HG02884 (cell line): ENCODE measurements at regions not wholly inside any gene's neighbourhood (a gene's known extent, or its start where the extent isn't known, plus 50 kb on each side); places are given as distances from the start of the nearest gene placed in this dataset.

Experiments used
- ATAC-seq: cut with Tn5 transposase; IDR thresholded peaks from one replicate; pipeline ENCODE4 v1.9.1; 2021; ENCODE audit warnings: mild to moderate bottlenecking, moderate library complexity; ENCODE audit not compliant: unreplicated experiment

GRCh38 chr4:123259676-123260646 lies 136.6 kb upstream of the SPRY1 start:
- ATAC-seq: no peak

GRCh38 chr4:123260653-123261052 lies 135.9 kb upstream of the SPRY1 start:
- ATAC-seq: no peak

GRCh38 chr4:123262080-123262479 lies 134.5 kb upstream of the SPRY1 start:
- ATAC-seq: no peak

- ATAC-seq: no peak
Observed at GRCh38 chr4:123265443-123265842, 131.2 kb upstream of the SPRY1 start.

- ATAC-seq: no peak
Observed at GRCh38 chr4:123266221-123266620, 130.4 kb upstream of the SPRY1 start.

- ATAC-seq: no peak
Observed at GRCh38 chr4:123278755-123279154, 117.8 kb upstream of the SPRY1 start.

GRCh38 chr4:123283371-123283895 lies 113.2 kb upstream of the SPRY1 start:
- ATAC-seq: no peak

GRCh38 chr4:123284168-123284567 lies 112.4 kb upstream of the SPRY1 start:
- ATAC-seq: no peak

- no peak for ATAC-seq
Observed at GRCh38 chr4:123286903-123287466, 109.6 kb upstream of the SPRY1 start.

- no peak for ATAC-seq
Observed at GRCh38 chr4:123288309-123289025, 108.1 kb upstream of the SPRY1 start.

- no peak for ATAC-seq
Observed at GRCh38 chr4:123291329-123291728, 105.3 kb upstream of the SPRY1 start.

GRCh38 chr4:123297836-123298235 lies 98.8 kb upstream of the SPRY1 start:
- peak; percentile 45 for ATAC-seq

- ATAC-seq: no peak
Observed at GRCh38 chr4:123298261-123298660, 98.3 kb upstream of the SPRY1 start.

- no peak for ATAC-seq
Observed at GRCh38 chr4:123298801-123299200, 97.8 kb upstream of the SPRY1 start.

- no peak for ATAC-seq
Observed at GRCh38 chr4:123299212-123299691, 97.3 kb upstream of the SPRY1 start.

- ATAC-seq: no peak
Observed at GRCh38 chr4:123300222-123301039, 96.2 kb upstream of the SPRY1 start.

- ATAC-seq: no peak
Observed at GRCh38 chr4:123301923-123302322, 94.7 kb upstream of the SPRY1 start.

- ATAC-seq: peak; percentile 90
Observed at GRCh38 chr4:123304151-123304964, 92.2 kb upstream of the SPRY1 start.

GRCh38 chr4:123305736-123306135 lies 90.9 kb upstream of the SPRY1 start:
- no peak for ATAC-seq

GRCh38 chr4:123306769-123307168 lies 89.8 kb upstream of the SPRY1 start:
- no peak for ATAC-seq
